ENCODE measurements at regions not wholly inside any gene's neighbourhood (a gene's known extent, or its start where the extent isn't known, plus 50 kb on each side); places are given as distances from the start of the nearest gene placed in this dataset.

DNA sequence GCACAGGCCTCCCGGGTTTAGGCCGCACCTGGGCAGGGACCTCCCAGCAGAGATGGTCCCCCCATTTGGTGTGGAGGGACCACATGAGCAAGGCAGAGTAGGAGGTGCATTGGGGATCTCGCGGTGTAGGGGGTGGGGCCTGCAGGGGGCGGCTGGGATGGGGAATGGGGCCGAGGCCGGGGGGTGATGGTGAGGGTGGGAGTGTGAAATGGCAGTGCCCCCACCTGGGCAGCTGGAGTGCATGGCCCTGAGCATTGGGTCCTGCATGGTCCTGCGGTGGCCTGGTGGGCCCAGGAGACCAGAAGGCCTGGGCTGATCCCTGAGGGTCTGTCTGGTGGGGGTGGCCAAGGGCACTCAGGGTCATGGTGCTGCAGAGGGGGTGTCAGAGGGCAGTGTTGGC is 111.8 kb downstream of the KIF26A start:
- Histone ChIP-seq H3K27ac (ENCODE audit: low read depth in 2 of 2, low read length in 2 of 2) (no peak overlapping the region), H3K4me3 (ENCODE audit: low read length in 2 of 2) (no peak overlapping the region), H3K9me3 (ENCODE audit: control insufficient read depth in 2 of 2, low read length in 2 of 2) (peaks cover 2 to 4% of the 10 kb centered on the region in 2 donors), H3K36me3 (ENCODE audit: control insufficient read depth in 2 of 2, insufficient read depth in 2 of 2, low read length in 2 of 2) (no peaks in the 10 kb centered on the region), H3K4me1 (ENCODE audit: control insufficient read depth in 2 of 2, insufficient read depth in 2 of 2, low read length in 2 of 2) (peaks cover 0 to 3% of the 10 kb centered on the region in 2 donors), H3K9ac (ENCODE audit: low read depth in 1 of 2, low read length in 2 of 2) (no peak overlapping the region), H3K27me3 (ENCODE audit: control insufficient read depth in 2 of 2, insufficient read depth in 2 of 2, low read length in 2 of 2) (peaks cover 0 to 3% of the 10 kb centered on the region in 2 donors)

GRCh38 chr14:104252256-104253215 is 114.1 kb downstream of the KIF26A start:
- no peaks in the 10 kb centered on the region for H3K4me1 ChIP-seq (ENCODE audit: control insufficient read depth in 2 of 2, insufficient read depth in 2 of 2, low read length in 2 of 2)
- peaks cover 0 to 3% of the 10 kb centered on the region in 2 donors for H3K27me3 ChIP-seq (ENCODE audit: control insufficient read depth in 2 of 2, insufficient read depth in 2 of 2, low read length in 2 of 2)
- H3K36me3 ChIP-seq (ENCODE audit: control insufficient read depth in 2 of 2, insufficient read depth in 2 of 2, low read length in 2 of 2) = no peaks in the 10 kb centered on the region
- no peaks in the 10 kb centered on the region for H3K9me3 ChIP-seq (ENCODE audit: control insufficient read depth in 2 of 2, low read length in 2 of 2)
- H3K27ac ChIP-seq (ENCODE audit: low read depth in 2 of 2, low read length in 2 of 2) = no peak overlapping the region
- H3K4me3 ChIP-seq (ENCODE audit: low read length in 2 of 2) = no peak overlapping the region
- no peak overlapping the region for H3K9ac ChIP-seq (ENCODE audit: low read depth in 1 of 2, low read length in 2 of 2)

GRCh38 chr14:104253223-104253822 is 114.9 kb downstream of the KIF26A start:
- H3K36me3 ChIP-seq (ENCODE audit: control insufficient read depth in 2 of 2, insufficient read depth in 2 of 2, low read length in 2 of 2) = no peaks in the 10 kb centered on the region
- no peaks in the 10 kb centered on the region for H3K4me1 ChIP-seq (ENCODE audit: control insufficient read depth in 2 of 2, insufficient read depth in 2 of 2, low read length in 2 of 2)
- no peak overlapping the region for H3K4me3 ChIP-seq (ENCODE audit: low read length in 2 of 2)
- H3K9me3 ChIP-seq (ENCODE audit: control insufficient read depth in 2 of 2, low read length in 2 of 2) = no peaks in the 10 kb centered on the region
- no peak overlapping the region for H3K27ac ChIP-seq (ENCODE audit: low read depth in 2 of 2, low read length in 2 of 2)
- H3K9ac ChIP-seq (ENCODE audit: low read depth in 1 of 2, low read length in 2 of 2) = no peak overlapping the region
- peaks cover 0 to 3% of the 10 kb centered on the region in 2 donors for H3K27me3 ChIP-seq (ENCODE audit: control insufficient read depth in 2 of 2, insufficient read depth in 2 of 2, low read length in 2 of 2)

DNA sequence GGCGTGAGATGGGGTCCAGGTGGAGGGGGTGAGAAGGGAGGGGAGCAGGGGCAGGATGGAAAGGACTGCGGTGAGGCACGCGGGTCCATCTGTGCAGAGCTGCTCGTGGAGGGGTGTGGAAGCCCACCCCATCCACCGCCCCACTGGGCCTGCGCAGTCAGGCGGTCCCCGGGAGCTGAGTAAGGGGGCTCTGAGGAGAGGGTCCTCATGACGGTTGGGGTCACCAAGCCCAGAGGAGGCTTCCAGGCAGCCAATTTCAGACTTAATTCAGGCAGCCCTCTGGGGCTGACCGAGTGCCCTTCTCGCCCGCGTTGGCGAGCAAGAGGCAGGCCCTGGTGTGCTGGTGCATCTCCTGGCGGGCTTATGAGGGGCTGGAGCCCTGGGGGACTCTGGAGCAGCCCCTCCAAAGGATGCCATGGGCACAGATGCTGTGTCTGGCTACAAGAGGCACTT is 115.5 kb downstream of the KIF26A start:
- Histone ChIP-seq H3K9ac (ENCODE audit: low read depth in 1 of 2, low read length in 2 of 2) (no peak overlapping the region), H3K9me3 (ENCODE audit: control insufficient read depth in 2 of 2, low read length in 2 of 2) (no peaks in the 10 kb centered on the region), H3K4me1 (ENCODE audit: control insufficient read depth in 2 of 2, insufficient read depth in 2 of 2, low read length in 2 of 2) (no peaks in the 10 kb centered on the region), H3K36me3 (ENCODE audit: control insufficient read depth in 2 of 2, insufficient read depth in 2 of 2, low read length in 2 of 2) (no peaks in the 10 kb centered on the region), H3K27ac (ENCODE audit: low read depth in 2 of 2, low read length in 2 of 2) (no peak overlapping the region), H3K27me3 (ENCODE audit: control insufficient read depth in 2 of 2, insufficient read depth in 2 of 2, low read length in 2 of 2) (peaks cover 0 to 3% of the 10 kb centered on the region in 2 donors), H3K4me3 (ENCODE audit: low read length in 2 of 2) (no peak overlapping the region)

- no peak overlapping the region for H3K4me3 ChIP-seq (ENCODE audit: low read length in 2 of 2)
- H3K9me3 ChIP-seq (ENCODE audit: control insufficient read depth in 2 of 2, low read length in 2 of 2) = no peaks in the 10 kb centered on the region
- no peaks in the 10 kb centered on the region for H3K36me3 ChIP-seq (ENCODE audit: control insufficient read depth in 2 of 2, insufficient read depth in 2 of 2, low read length in 2 of 2)
- H3K27ac ChIP-seq (ENCODE audit: low read depth in 2 of 2, low read length in 2 of 2) = no peak overlapping the region
- no peak overlapping the region for H3K9ac ChIP-seq (ENCODE audit: low read depth in 1 of 2, low read length in 2 of 2)
- no peaks in the 10 kb centered on the region for H3K4me1 ChIP-seq (ENCODE audit: control insufficient read depth in 2 of 2, insufficient read depth in 2 of 2, low read length in 2 of 2)
- H3K27me3 ChIP-seq (ENCODE audit: control insufficient read depth in 2 of 2, insufficient read depth in 2 of 2, low read length in 2 of 2) = peaks cover 0 to 3% of the 10 kb centered on the region in 2 donors
These were observed 116.5 kb downstream of the KIF26A start for GRCh38 chr14:104254735-104255400.

GRCh38 chr14:104256025-104256424 is 117.6 kb downstream of the KIF26A start:
- no peaks in the 10 kb centered on the region for H3K4me1 ChIP-seq (ENCODE audit: control insufficient read depth in 2 of 2, insufficient read depth in 2 of 2, low read length in 2 of 2)
- no peak overlapping the region for H3K4me3 ChIP-seq (ENCODE audit: low read length in 2 of 2)
- peaks cover 0 to 3% of the 10 kb centered on the region in 2 donors for H3K27me3 ChIP-seq (ENCODE audit: control insufficient read depth in 2 of 2, insufficient read depth in 2 of 2, low read length in 2 of 2)
- no peaks in the 10 kb centered on the region for H3K36me3 ChIP-seq (ENCODE audit: control insufficient read depth in 2 of 2, insufficient read depth in 2 of 2, low read length in 2 of 2)
- H3K9ac ChIP-seq (ENCODE audit: low read depth in 1 of 2, low read length in 2 of 2) = no peak overlapping the region
- no peaks in the 10 kb centered on the region for H3K9me3 ChIP-seq (ENCODE audit: control insufficient read depth in 2 of 2, low read length in 2 of 2)
- no peak overlapping the region for H3K27ac ChIP-seq (ENCODE audit: low read depth in 2 of 2, low read length in 2 of 2)

DNA sequence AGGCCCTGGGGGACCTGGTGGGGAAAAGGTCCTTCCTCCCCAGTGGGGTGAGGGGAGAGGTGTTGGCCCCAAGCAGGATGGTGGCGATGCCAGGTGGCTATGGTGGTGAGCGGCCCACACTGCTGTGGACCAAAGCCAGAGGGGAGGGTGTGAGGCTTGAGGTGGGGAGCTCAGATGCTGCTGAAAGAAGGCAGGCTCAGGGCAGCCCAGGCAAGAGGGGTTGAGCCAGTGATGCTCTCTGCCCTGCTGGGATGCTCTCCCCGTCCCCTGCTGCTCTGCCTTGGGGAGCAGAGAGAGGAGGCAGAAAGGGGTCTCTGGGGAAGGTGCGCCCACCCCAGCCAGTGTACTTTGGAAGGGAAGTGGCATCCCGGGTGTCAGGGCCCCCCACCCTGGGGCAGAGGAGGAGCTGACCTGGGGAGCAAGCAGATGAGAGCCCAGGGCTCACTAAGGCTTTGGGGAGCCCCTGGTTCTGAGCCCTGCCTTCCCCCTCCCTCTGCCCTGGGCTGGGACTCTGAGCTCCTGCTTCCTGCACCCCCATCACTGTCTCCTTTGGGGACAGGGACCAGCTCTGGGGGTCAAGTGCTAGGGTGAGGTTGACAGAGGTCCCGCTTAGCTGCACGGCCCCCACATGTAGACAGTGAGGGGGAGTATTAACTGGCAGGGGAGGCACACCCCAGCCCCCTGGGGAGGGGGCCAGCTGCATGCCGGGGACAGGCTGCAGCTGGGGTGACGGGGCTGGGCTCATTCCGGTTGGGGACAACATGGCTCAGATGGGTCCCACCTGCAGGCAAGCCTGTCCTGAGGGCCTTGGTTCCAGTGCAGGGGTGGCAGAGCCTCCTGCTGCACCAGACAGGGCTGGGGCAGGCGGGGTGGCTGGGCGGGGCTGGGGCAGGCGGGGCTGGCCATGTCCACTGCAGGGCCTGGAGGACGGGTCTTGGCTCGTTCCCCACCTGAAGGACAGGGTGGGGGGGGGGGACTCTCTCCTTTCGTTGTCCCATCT is 124.4 kb downstream of the KIF26A start:
- H3K27me3 ChIP-seq (ENCODE audit: control insufficient read depth in 2 of 2, insufficient read depth in 2 of 2, low read length in 2 of 2) = no peaks in the 10 kb centered on the region
- H3K36me3 ChIP-seq (ENCODE audit: control insufficient read depth in 2 of 2, insufficient read depth in 2 of 2, low read length in 2 of 2) = no peaks in the 10 kb centered on the region
- H3K4me1 ChIP-seq (ENCODE audit: control insufficient read depth in 2 of 2, insufficient read depth in 2 of 2, low read length in 2 of 2) = peaks cover 5 to 9% of the 10 kb centered on the region in 2 donors
- H3K9me3 ChIP-seq (ENCODE audit: control insufficient read depth in 2 of 2, low read length in 2 of 2) = no peaks in the 10 kb centered on the region
- H3K27ac ChIP-seq (ENCODE audit: low read depth in 2 of 2, low read length in 2 of 2) = no peak overlapping the region
- no peak overlapping the region for H3K4me3 ChIP-seq (ENCODE audit: low read length in 2 of 2)
- no peak overlapping the region for H3K9ac ChIP-seq (ENCODE audit: low read depth in 1 of 2, low read length in 2 of 2)

- Histone ChIP-seq H3K9me3 (ENCODE audit: control insufficient read depth in 2 of 2, low read length in 2 of 2) (no peaks in the 10 kb centered on the region), H3K4me1 (ENCODE audit: control insufficient read depth in 2 of 2, insufficient read depth in 2 of 2, low read length in 2 of 2) (peaks cover 5 to 9% of the 10 kb centered on the region in 2 donors), H3K9ac (ENCODE audit: low read depth in 1 of 2, low read length in 2 of 2) (no peak overlapping the region), H3K27ac (ENCODE audit: low read depth in 2 of 2, low read length in 2 of 2) (no peak overlapping the region), H3K36me3 (ENCODE audit: control insufficient read depth in 2 of 2, insufficient read depth in 2 of 2, low read length in 2 of 2) (no peaks in the 10 kb centered on the region), H3K4me3 (ENCODE audit: low read length in 2 of 2) (no peak overlapping the region), H3K27me3 (ENCODE audit: control insufficient read depth in 2 of 2, insufficient read depth in 2 of 2, low read length in 2 of 2) (no peaks in the 10 kb centered on the region)
These were observed 125.4 kb downstream of the KIF26A start for GRCh38 chr14:104263675-104264358.
